Activated gamma-delta T cell (primary cell): ENCODE measurements at regions not wholly inside any gene's neighbourhood (a gene's known extent, or its start where the extent isn't known, plus 50 kb on each side); places are given as distances from the start of the nearest gene placed in this dataset.
"Not testable (repeated sequence)": the region's sequence is repeated elsewhere in the genome, so short reads cannot be mapped to it uniquely, and the experiment has no call there.

Experiments used
- DNase-seq: peaks from one replicate; lab custom pipeline; 2025; lab: John Stamatoyannopoulos, UW

GRCh38 chr11:116666673-116667249 is 106.0 kb downstream of the BUD13 start:
- DNase-seq = not testable (repeated sequence)

- no peak for DNase-seq
Measured at GRCh38 chr11:116665523-116665922, 107.3 kb downstream of the BUD13 start.

- DNase-seq = no peak
Measured at GRCh38 chr11:116661056-116661455, 111.7 kb downstream of the BUD13 start.

DNA sequence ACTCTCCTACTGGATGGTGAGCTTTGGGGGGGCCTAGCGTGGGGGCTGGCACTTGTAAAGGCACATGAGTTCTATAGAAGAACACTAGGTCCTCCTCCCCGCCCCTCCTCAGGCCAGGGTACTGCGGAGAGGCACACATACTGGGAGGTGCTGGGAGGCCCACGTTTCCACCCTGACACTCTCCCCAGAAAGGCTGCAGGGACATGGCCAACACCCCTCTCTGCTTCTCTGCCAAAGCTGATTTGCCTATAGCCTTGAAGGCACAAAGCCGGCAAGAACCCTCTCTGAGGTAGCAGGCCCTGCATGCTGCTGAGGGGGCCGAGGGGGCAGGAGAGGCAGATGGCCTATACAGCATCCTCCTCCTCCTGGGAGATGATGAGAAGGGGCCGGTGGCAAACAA is 112.8 kb downstream of the BUD13 start:
- DNase-seq = no peak

DNA sequence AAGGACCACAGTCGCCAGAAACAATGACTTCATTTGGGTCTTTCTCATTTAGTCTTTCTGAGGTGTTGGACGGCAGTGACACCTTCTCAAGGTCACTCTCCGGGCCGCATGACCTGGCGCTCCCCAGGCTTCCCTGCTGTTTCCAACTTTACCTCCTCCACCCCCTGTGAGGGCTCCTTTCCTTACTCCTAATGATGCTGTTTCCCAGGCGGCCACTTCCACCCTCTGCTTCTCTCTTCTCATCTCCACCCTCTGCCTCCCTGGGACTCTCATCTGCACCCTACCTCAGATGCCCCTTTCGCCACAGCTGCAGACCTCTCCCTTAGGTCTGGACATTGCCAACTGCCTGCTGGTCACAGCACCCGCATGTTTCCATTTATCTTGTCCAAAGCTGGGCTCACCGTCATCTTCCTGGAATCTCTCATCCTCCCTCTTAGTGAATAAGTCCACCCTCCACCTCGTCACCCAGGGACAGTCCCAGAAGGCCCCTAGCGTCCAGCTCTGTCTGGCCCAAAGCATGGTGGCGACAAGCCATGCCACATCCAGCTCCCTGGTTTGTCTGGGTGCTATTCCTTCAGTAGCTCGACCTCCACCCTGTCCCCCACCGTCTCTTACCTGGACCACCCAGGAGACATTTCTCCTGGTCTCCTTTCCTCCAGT is 113.8 kb downstream of the BUD13 start:
- DNase-seq = no peak

DNA sequence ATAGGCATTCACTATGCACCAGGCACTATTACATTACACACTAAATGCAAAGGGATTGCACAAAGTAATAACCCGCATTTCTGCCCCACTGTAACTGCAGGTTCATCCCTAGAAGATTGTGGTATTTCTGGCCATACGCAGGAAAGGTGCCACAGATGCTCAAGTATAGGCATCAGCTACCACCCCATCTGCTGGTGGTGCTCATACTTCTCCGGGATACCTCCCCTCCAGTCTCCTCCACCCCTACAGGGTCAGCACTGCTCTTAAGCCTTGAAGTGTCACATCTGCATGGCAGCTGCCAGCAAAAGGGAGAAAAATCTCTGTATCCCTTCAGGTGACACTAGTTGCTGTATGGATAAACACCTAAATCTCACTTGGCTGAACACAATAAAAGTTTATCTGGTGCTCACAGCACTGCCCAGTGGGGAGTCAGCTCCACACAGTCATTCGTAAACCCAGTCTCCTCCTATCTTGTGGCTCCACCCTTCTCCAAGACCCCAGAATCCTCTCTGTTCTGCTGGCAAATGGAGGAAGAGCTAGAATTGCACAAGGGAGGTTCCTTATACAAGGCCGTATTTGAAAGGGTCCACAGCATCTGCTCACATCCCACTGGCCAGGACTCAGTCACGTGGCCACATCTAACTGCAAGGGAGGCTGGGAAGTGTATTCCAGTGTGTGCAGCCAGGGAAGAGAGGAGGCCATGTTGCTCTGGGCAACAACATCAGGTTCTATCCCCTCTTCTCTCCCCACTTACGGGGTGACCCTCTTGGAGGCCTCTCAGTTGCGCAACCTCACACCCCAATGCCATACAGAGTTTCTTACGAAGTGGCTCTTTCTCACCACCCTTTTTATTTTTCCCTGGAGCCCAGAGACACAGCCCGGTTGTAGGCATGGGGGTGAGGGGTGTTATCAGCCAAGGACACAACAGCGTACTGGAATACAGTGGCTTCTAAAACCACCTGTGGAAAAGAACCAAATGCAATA is 114.7 kb downstream of the BUD13 start:
- no peak for DNase-seq

DNA sequence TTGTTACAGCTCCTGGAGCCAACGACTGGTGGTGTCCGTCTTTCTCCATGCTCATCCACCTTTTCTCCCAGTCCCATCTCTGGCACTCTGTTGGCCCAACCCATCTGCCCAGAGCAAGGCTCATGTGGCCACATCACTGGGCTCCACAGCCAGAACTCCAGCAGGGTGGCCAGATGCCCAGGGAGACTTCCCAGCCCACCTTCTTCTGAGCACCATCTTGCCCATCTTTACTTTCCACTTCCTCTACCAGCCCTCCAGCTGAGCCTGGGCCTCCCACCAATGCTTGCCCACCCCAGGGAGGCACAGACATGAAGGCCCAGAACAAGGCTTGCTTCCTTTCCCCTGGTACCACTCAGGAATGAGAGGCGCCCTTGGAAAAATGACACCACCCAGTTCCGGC is 116.8 kb downstream of the BUD13 start:
- no peak for DNase-seq

GRCh38 chr11:116654526-116654925 is 118.3 kb downstream of the BUD13 start:
- no peak for DNase-seq

GRCh38 chr11:116653206-116653605 is 119.6 kb downstream of the BUD13 start:
- no peak for DNase-seq

GRCh38 chr11:116651737-116652237 is 121.0 kb downstream of the BUD13 start:
- no peak for DNase-seq

DNA sequence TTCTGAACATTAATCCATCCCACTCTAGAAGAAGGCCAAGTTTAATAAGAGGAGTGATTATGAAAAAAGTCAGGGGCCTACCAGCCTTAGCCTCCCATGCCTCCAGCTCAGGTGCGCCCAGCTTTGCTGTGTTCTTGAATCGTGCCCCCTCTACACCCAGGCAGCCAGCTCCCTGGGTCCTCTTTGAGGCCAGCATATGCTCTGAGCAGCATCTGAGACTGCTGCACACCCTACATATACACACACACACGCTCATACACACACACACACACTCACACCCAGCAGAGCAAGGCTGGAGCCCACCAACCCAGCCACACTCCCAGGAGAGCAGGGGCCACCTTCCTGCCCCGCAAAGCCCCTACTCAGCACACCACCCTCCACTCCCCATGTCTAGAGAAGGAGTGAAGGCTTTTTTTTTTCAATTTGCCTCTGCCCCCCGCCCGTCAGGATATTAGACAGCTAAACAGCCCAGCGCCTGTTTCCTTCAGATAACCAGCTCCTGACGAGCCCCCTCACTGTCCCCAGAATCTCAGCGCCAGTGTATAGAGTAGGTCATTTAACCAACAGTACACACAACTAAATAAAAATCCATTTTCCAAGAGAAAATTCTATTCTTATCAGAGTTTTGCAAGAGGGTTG is 121.6 kb downstream of the BUD13 start:
- DNase-seq = no peak

GRCh38 chr11:116650052-116650451 is 122.7 kb downstream of the BUD13 start:
- no peak for DNase-seq

DNA sequence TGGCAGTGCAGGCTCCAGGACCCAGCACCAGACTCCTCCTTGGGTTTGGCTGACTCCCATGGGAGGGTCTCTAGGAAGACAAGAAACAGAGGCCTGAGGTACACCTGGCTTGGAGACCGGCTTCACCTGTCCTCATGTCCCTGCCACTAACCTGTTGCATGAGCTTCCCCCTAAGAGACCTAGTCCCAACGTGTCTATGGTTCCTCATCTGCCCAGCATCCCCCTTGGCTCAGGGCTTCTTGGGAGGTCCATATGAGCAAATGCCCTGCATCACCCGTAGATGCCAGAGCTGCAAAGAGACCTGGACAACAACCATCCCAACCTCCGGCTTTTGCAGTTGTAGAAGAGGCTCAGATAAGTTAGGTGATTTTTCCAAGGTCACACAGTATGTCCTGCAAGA is 123.5 kb downstream of the BUD13 start:
- no peak for DNase-seq

- DNase-seq = no peak
Measured at GRCh38 chr11:116648247-116649174, 124.3 kb downstream of the BUD13 start.

DNA sequence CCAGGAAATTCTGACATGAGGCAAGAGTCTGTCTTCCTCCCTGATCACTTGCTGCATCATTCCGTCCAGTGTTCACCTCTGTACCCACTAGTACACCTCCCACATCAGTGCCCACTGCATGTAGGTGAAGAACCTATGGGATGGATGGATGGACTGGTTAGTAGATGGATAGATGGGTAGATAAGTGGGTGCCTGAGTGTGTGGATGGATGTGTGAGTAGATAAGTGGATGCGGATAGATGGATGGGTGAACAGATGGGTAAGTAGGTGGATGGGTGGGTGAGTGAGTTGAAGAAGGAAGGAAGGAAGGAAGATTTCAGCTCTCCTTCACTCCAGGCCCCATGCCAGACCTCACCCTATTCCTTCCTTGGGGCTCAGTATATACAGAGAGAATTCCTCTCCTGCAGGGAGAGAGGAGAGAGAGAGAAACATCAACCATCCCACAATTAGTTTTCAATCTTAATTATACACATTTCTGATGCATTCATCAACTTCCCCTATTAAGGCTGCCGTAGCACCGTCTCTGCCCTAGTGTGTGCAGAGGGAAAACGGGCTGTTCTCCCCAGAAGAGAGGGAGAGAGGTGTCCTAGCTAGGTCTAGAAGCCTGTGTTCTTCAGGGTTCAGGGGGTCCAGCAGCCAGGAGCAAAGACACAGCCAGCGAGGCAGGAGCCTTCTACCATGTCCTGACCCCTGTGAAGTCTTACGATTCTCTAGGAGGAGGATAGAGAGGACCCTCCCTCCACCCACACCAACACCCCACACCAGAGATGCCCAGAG is 125.3 kb downstream of the BUD13 start:
- DNase-seq = no peak

GRCh38 chr11:116646191-116646590 is 126.6 kb downstream of the BUD13 start:
- no peak for DNase-seq

GRCh38 chr11:116644941-116645305 is 127.9 kb downstream of the BUD13 start:
- DNase-seq = no peak

- no peak for DNase-seq
Measured at GRCh38 chr11:116644201-116644940, 128.4 kb downstream of the BUD13 start.

GRCh38 chr11:116643521-116643920 is 129.3 kb downstream of the BUD13 start:
- DNase-seq = no peak

DNA sequence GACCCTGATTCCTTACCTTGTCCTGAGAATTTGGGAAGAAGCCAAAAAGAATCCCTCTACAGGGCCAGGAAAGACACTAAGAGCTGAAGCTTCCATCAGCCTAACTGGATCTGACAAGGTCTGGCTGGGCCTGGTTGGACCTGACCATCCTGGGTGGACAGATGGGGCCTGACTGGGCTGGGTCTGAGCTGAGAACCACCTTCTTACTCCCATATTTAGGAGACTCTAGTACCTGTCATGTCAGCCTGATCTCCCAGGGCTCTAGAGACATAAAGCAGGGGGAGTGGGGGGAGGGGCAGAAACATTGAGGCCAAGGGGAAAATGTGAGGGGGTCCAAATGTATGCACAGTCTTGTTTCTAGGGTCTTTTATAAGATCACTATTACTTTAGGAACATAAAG is 129.9 kb downstream of the BUD13 start:
- no peak for DNase-seq
